ENCODE measurements at regions not wholly inside any gene's neighbourhood (a gene's known extent, or its start where the extent isn't known, plus 50 kb on each side); places are given as distances from the start of the nearest gene placed in this dataset.

GRCh38 chr5:147065071-147065470 lies 169.8 kb upstream of the STK32A start:
- Mint-ChIP-seq H3K4me1 (peaks cover 0 to 3% (median 3%) of the 10 kb centered on the region in 4 donors), H3K9me3 (peaks cover 0 to 7% (median 0%) of the 10 kb centered on the region in 7 donors), H3K27me3 (no peaks in the 10 kb centered on the region), H3K27ac (no peak overlapping the region), H3K4me3 (no peak overlapping the region), H3K36me3 (no peaks in the 10 kb centered on the region)
- Histone ChIP-seq H3K4me1 (ENCODE audit: control insufficient read depth, insufficient read depth, low read length, poor library complexity, severe bottlenecking) (no peaks in the 10 kb centered on the region), H3K9me3 (ENCODE audit: control insufficient read depth in 2 of 2, low read length in 2 of 2) (peaks cover 0 to 2% of the 10 kb centered on the region in 2 experiments), H3K27me3 (ENCODE audit: control insufficient read depth, insufficient read depth, low read length) (no peaks in the 10 kb centered on the region), H3K27ac (ENCODE audit: insufficient read depth, low read length, poor library complexity, severe bottlenecking) (no peak overlapping the region), H3K36me3 (ENCODE audit: control insufficient read depth, insufficient read depth, low read length) (no peaks in the 10 kb centered on the region), H3K4me3 (ENCODE audit: low read depth, low read length) (no peak overlapping the region)
- DNase-seq = no peak
- no peak for ATAC-seq (ENCODE audit: low read depth in 2 of 2)

- H3K9me3 Mint-ChIP-seq = peaks cover 0 to 7% (median 0%) of the 10 kb centered on the region in 7 donors
- no peaks in the 10 kb centered on the region for H3K4me1 ChIP-seq (ENCODE audit: control insufficient read depth, insufficient read depth, low read length, poor library complexity, severe bottlenecking)
Observed at GRCh38 chr5:147068998-147069397, 165.8 kb upstream of the STK32A start.

GRCh38 chr5:147072622-147073021 lies 162.2 kb upstream of the STK32A start:
- no peak overlapping the region for H3K27ac Mint-ChIP-seq
- no peaks in the 10 kb centered on the region for H3K36me3 Mint-ChIP-seq
- H3K4me3 ChIP-seq (ENCODE audit: low read depth, low read length) = no peak overlapping the region

More at GRCh38 chr5:147068998-147069397, 165.8 kb upstream of the STK32A start:
- no peak overlapping the region for H3K4me3 Mint-ChIP-seq
- peaks cover 0 to 3% (median 3%) of the 10 kb centered on the region in 4 donors for H3K4me1 Mint-ChIP-seq
- no peaks in the 10 kb centered on the region for H3K36me3 Mint-ChIP-seq
- H3K27me3 ChIP-seq (ENCODE audit: control insufficient read depth, insufficient read depth, low read length) = no peaks in the 10 kb centered on the region
- H3K4me3 ChIP-seq (ENCODE audit: low read depth, low read length) = no peak overlapping the region
- no peaks in the 10 kb centered on the region for H3K36me3 ChIP-seq (ENCODE audit: control insufficient read depth, insufficient read depth, low read length)
- DNase-seq (no peak), ATAC-seq (ENCODE audit: low read depth in 2 of 2) (no peak)
- no peak overlapping the region for H3K27ac Mint-ChIP-seq
- H3K27me3 Mint-ChIP-seq = no peaks in the 10 kb centered on the region
- peaks cover 0 to 2% of the 10 kb centered on the region in 2 experiments for H3K9me3 ChIP-seq (ENCODE audit: control insufficient read depth in 2 of 2, low read length in 2 of 2)
- H3K27ac ChIP-seq (ENCODE audit: insufficient read depth, low read length, poor library complexity, severe bottlenecking) = no peak overlapping the region

GRCh38 chr5:147073098-147073497 lies 161.7 kb upstream of the STK32A start:
- DNase-seq (no peak), ATAC-seq (ENCODE audit: low read depth in 2 of 2) (no peak)
- Histone ChIP-seq H3K27me3 (ENCODE audit: control insufficient read depth, insufficient read depth, low read length) (peaks cover 2% of the 10 kb centered on the region), H3K9me3 (ENCODE audit: control insufficient read depth in 2 of 2, low read length in 2 of 2) (no peaks in the 10 kb centered on the region), H3K4me1 (ENCODE audit: control insufficient read depth, insufficient read depth, low read length, poor library complexity, severe bottlenecking) (no peaks in the 10 kb centered on the region), H3K36me3 (ENCODE audit: control insufficient read depth, insufficient read depth, low read length) (no peaks in the 10 kb centered on the region), H3K27ac (ENCODE audit: insufficient read depth, low read length, poor library complexity, severe bottlenecking) (no peak overlapping the region), H3K4me3 (ENCODE audit: low read depth, low read length) (no peak overlapping the region)
- Mint-ChIP-seq H3K27me3 (no peaks in the 10 kb centered on the region), H3K4me1 (no peaks in the 10 kb centered on the region), H3K4me3 (no peak overlapping the region), H3K36me3 (no peaks in the 10 kb centered on the region), H3K9me3 (no peaks in the 10 kb centered on the region), H3K27ac (no peak overlapping the region)

More at GRCh38 chr5:147072622-147073021, 162.2 kb upstream of the STK32A start:
- no peaks in the 10 kb centered on the region for H3K4me1 ChIP-seq (ENCODE audit: control insufficient read depth, insufficient read depth, low read length, poor library complexity, severe bottlenecking)
- no peaks in the 10 kb centered on the region for H3K36me3 ChIP-seq (ENCODE audit: control insufficient read depth, insufficient read depth, low read length)
- H3K9me3 ChIP-seq (ENCODE audit: control insufficient read depth in 2 of 2, low read length in 2 of 2) = no peaks in the 10 kb centered on the region
- ATAC-seq (ENCODE audit: low read depth in 2 of 2) (no peak), DNase-seq (no peak)
- peaks cover 2% of the 10 kb centered on the region for H3K27me3 ChIP-seq (ENCODE audit: control insufficient read depth, insufficient read depth, low read length)
- Mint-ChIP-seq H3K4me1 (no peaks in the 10 kb centered on the region), H3K4me3 (no peak overlapping the region), H3K9me3 (no peaks in the 10 kb centered on the region), H3K27me3 (no peaks in the 10 kb centered on the region)
- no peak overlapping the region for H3K27ac ChIP-seq (ENCODE audit: insufficient read depth, low read length, poor library complexity, severe bottlenecking)

GRCh38 chr5:147075187-147075586 lies 159.6 kb upstream of the STK32A start:
- H3K4me1 Mint-ChIP-seq = no peaks in the 10 kb centered on the region
- no peak overlapping the region for H3K27ac ChIP-seq (ENCODE audit: insufficient read depth, low read length, poor library complexity, severe bottlenecking)
- H3K4me1 ChIP-seq (ENCODE audit: control insufficient read depth, insufficient read depth, low read length, poor library complexity, severe bottlenecking) = no peaks in the 10 kb centered on the region
- H3K9me3 ChIP-seq (ENCODE audit: control insufficient read depth in 2 of 2, low read length in 2 of 2) = no peaks in the 10 kb centered on the region
- ATAC-seq (ENCODE audit: low read depth in 2 of 2) (no peak), DNase-seq (no peak)
- H3K36me3 Mint-ChIP-seq = no peaks in the 10 kb centered on the region
- no peaks in the 10 kb centered on the region for H3K9me3 Mint-ChIP-seq
- H3K27me3 Mint-ChIP-seq = no peaks in the 10 kb centered on the region
- no peak overlapping the region for H3K27ac Mint-ChIP-seq
- no peak overlapping the region for H3K4me3 Mint-ChIP-seq
- no peaks in the 10 kb centered on the region for H3K36me3 ChIP-seq (ENCODE audit: control insufficient read depth, insufficient read depth, low read length)
- H3K27me3 ChIP-seq (ENCODE audit: control insufficient read depth, insufficient read depth, low read length) = peaks cover 2% of the 10 kb centered on the region
- no peak overlapping the region for H3K4me3 ChIP-seq (ENCODE audit: low read depth, low read length)

- no peaks in the 10 kb centered on the region for H3K9me3 Mint-ChIP-seq
- no peak overlapping the region for H3K27ac Mint-ChIP-seq
- H3K27me3 Mint-ChIP-seq = no peaks in the 10 kb centered on the region
- DNase-seq = no peak
- Histone ChIP-seq H3K27me3 (ENCODE audit: control insufficient read depth, insufficient read depth, low read length) (no peaks in the 10 kb centered on the region), H3K36me3 (ENCODE audit: control insufficient read depth, insufficient read depth, low read length) (no peaks in the 10 kb centered on the region), H3K9me3 (ENCODE audit: control insufficient read depth in 2 of 2, low read length in 2 of 2) (no peaks in the 10 kb centered on the region), H3K4me1 (ENCODE audit: control insufficient read depth, insufficient read depth, low read length, poor library complexity, severe bottlenecking) (no peaks in the 10 kb centered on the region), H3K27ac (ENCODE audit: insufficient read depth, low read length, poor library complexity, severe bottlenecking) (no peak overlapping the region), H3K4me3 (ENCODE audit: low read depth, low read length) (no peak overlapping the region)
- ATAC-seq (ENCODE audit: low read depth in 2 of 2) = no peak
- H3K36me3 Mint-ChIP-seq = no peaks in the 10 kb centered on the region
- H3K4me1 Mint-ChIP-seq = no peaks in the 10 kb centered on the region
- H3K4me3 Mint-ChIP-seq = no peak overlapping the region
Observed at GRCh38 chr5:147080391-147080790, 154.4 kb upstream of the STK32A start.

GRCh38 chr5:147081311-147081764 lies 153.5 kb upstream of the STK32A start:
- no peak for ATAC-seq (ENCODE audit: low read depth in 2 of 2)
- Mint-ChIP-seq H3K27me3 (no peaks in the 10 kb centered on the region), H3K4me1 (no peaks in the 10 kb centered on the region), H3K4me3 (no peak overlapping the region), H3K27ac (no peak overlapping the region), H3K36me3 (no peaks in the 10 kb centered on the region), H3K9me3 (no peaks in the 10 kb centered on the region)
- DNase-seq = no peak
- no peaks in the 10 kb centered on the region for H3K27me3 ChIP-seq (ENCODE audit: control insufficient read depth, insufficient read depth, low read length)
- no peak overlapping the region for H3K27ac ChIP-seq (ENCODE audit: insufficient read depth, low read length, poor library complexity, severe bottlenecking)
- H3K4me3 ChIP-seq (ENCODE audit: low read depth, low read length) = no peak overlapping the region
- H3K36me3 ChIP-seq (ENCODE audit: control insufficient read depth, insufficient read depth, low read length) = no peaks in the 10 kb centered on the region
- no peaks in the 10 kb centered on the region for H3K4me1 ChIP-seq (ENCODE audit: control insufficient read depth, insufficient read depth, low read length, poor library complexity, severe bottlenecking)
- H3K9me3 ChIP-seq (ENCODE audit: control insufficient read depth in 2 of 2, low read length in 2 of 2) = no peaks in the 10 kb centered on the region

- no peaks in the 10 kb centered on the region for H3K36me3 Mint-ChIP-seq
- H3K27me3 Mint-ChIP-seq = no peaks in the 10 kb centered on the region
- Histone ChIP-seq H3K27ac (ENCODE audit: insufficient read depth, low read length, poor library complexity, severe bottlenecking) (no peak overlapping the region), H3K9me3 (ENCODE audit: control insufficient read depth in 2 of 2, low read length in 2 of 2) (no peaks in the 10 kb centered on the region), H3K4me1 (ENCODE audit: control insufficient read depth, insufficient read depth, low read length, poor library complexity, severe bottlenecking) (no peaks in the 10 kb centered on the region), H3K36me3 (ENCODE audit: control insufficient read depth, insufficient read depth, low read length) (no peaks in the 10 kb centered on the region), H3K4me3 (ENCODE audit: low read depth, low read length) (no peak overlapping the region), H3K27me3 (ENCODE audit: control insufficient read depth, insufficient read depth, low read length) (no peaks in the 10 kb centered on the region)
- DNase-seq = no peak
- no peaks in the 10 kb centered on the region for H3K4me1 Mint-ChIP-seq
- peaks cover 0 to 3% (median 0%) of the 10 kb centered on the region in 7 donors for H3K9me3 Mint-ChIP-seq
- ATAC-seq (ENCODE audit: low read depth in 2 of 2) = no peak
- H3K27ac Mint-ChIP-seq = no peak overlapping the region
- no peak overlapping the region for H3K4me3 Mint-ChIP-seq
Observed at GRCh38 chr5:147084702-147085101, 150.1 kb upstream of the STK32A start.
